Mesenchymal stem cell (in vitro differentiated cells and primary cell): ENCODE measurements at regions not wholly inside any gene's neighbourhood (a gene's known extent, or its start where the extent isn't known, plus 50 kb on each side); places are given as distances from the start of the nearest gene placed in this dataset.

Experiments
- DNase-seq: peaks from one replicate; pipeline ENCODE4 v3.0.0-alpha.2; 2013
- H2AFZ ChIP-seq: one replicate; pipeline ENCODE4 v1.6.1; 2013; ENCODE audit warnings: low read depth, mild to moderate bottlenecking, control low read depth, inconsistent platforms, low read length, moderate library complexity
- H2AK5ac ChIP-seq: 2 replicates; pipeline ENCODE4 v1.6.1; 2013; ENCODE audit warnings: low read length, moderate library complexity, mild to moderate bottlenecking, inconsistent platforms; ENCODE audit not compliant: severe bottlenecking
- H2BK120ac ChIP-seq: one replicate; pipeline ENCODE4 v1.6.1; 2013; ENCODE audit warnings: low read depth, mild to moderate bottlenecking, inconsistent platforms, low read length, moderate library complexity
- H2BK12ac ChIP-seq, 2 experiments: one replicate each; pipeline ENCODE4 v1.6.1; 2013; ENCODE audit warnings: inconsistent platforms in 2 of 2, low read length in 2 of 2, mild to moderate bottlenecking in 2 of 2, moderate library complexity in 2 of 2, control low read depth in 1 of 2
- H2BK15ac ChIP-seq: one replicate; pipeline ENCODE4 v1.6.1; 2013; ENCODE audit warnings: mild to moderate bottlenecking, low read depth, inconsistent platforms; ENCODE audit not compliant: poor library complexity, severe bottlenecking
- H2BK5ac ChIP-seq: 2 replicates; pipeline ENCODE4 v1.6.1; 2013; ENCODE audit warnings: low read depth, mild to moderate bottlenecking, low read length, control low read depth, inconsistent platforms; ENCODE audit not compliant: poor library complexity, severe bottlenecking
- H3K14ac ChIP-seq, 2 experiments: one replicate each; pipeline ENCODE4 v1.6.1; 2013; ENCODE audit warnings: inconsistent platforms in 2 of 2, low read length in 2 of 2, control low read depth in 1 of 2, mild to moderate bottlenecking in 1 of 2, moderate library complexity in 1 of 2
- H3K18ac ChIP-seq, 2 experiments: one replicate each; pipeline ENCODE4 v1.6.1; 2013; ENCODE audit warnings: inconsistent platforms in 2 of 2, low read length in 2 of 2, control low read depth in 1 of 2, low read depth in 1 of 2, mild to moderate bottlenecking in 1 of 2
- H3K23ac ChIP-seq, 2 experiments: one replicate each; pipeline ENCODE4 v1.6.1; 2013; ENCODE audit warnings: inconsistent platforms in 2 of 2, low read length in 2 of 2, mild to moderate bottlenecking in 2 of 2, moderate library complexity in 2 of 2, control low read depth in 1 of 2
- H3K27ac ChIP-seq: 2 replicates; pipeline ENCODE4 v1.5.1; 2013; ENCODE audit warnings: mild to moderate bottlenecking, moderate library complexity, low read length, control low read depth, inconsistent platforms; ENCODE audit not compliant: poor library complexity, severe bottlenecking
- H3K27me3 ChIP-seq, 2 experiments: 2 replicates each; pipeline versions ENCODE4 v1.6.1 to v1.7.0; 2013; ENCODE audit warnings: low read length in 2 of 2, mild to moderate bottlenecking in 2 of 2, moderate library complexity in 2 of 2, control low read depth in 1 of 2, inconsistent platforms in 1 of 2; ENCODE audit not compliant: control insufficient read depth in 1 of 2, insufficient read depth in 1 of 2
- H3K36me3 ChIP-seq, 2 experiments: 2 replicates each; pipeline versions ENCODE4 v1.6.1 to v1.7.0; 2013; ENCODE audit warnings: low read length in 2 of 2, control low read depth in 1 of 2, inconsistent platforms in 1 of 2, low read depth in 1 of 2, mild to moderate bottlenecking in 1 of 2; ENCODE audit not compliant: insufficient read depth in 2 of 2, control insufficient read depth in 1 of 2
- H3K4ac ChIP-seq, 2 experiments: one replicate each; pipeline ENCODE4 v1.6.1; 2013; ENCODE audit warnings: inconsistent platforms in 2 of 2, low read length in 2 of 2, mild to moderate bottlenecking in 2 of 2, moderate library complexity in 2 of 2, control low read depth in 1 of 2, low read depth in 1 of 2
- H3K4me1 ChIP-seq: 2 replicates; pipeline ENCODE4 v1.6.1; 2013; ENCODE audit warnings: low read depth, low read length, control low read depth; ENCODE audit not compliant: control insufficient read depth, insufficient read depth
- H3K4me2 ChIP-seq: 2 replicates; pipeline ENCODE4 v1.6.1; 2013; ENCODE audit warnings: low read length, mild to moderate bottlenecking, inconsistent platforms; ENCODE audit not compliant: poor library complexity, severe bottlenecking
- H3K4me3 ChIP-seq, 2 experiments: 2 replicates each; pipeline versions ENCODE4 v1.5.1 to v1.7.0; 2013; ENCODE audit warnings: low read length in 2 of 2, mild to moderate bottlenecking in 2 of 2, control low read depth in 1 of 2, low read depth in 1 of 2; ENCODE audit not compliant: insufficient read depth in 1 of 2
- H3K79me1 ChIP-seq: replicated peaks from 2 replicates; pipeline ENCODE4 v1.6.1; 2013; ENCODE audit warnings: mild to moderate bottlenecking, control low read depth, low read length, inconsistent platforms; ENCODE audit not compliant: poor library complexity, severe bottlenecking
- H3K9ac ChIP-seq: 2 replicates; pipeline ENCODE4 v1.7.0; 2013; ENCODE audit warnings: mild to moderate bottlenecking, low read length, moderate library complexity
- H3K9me3 ChIP-seq: 2 replicates; pipeline ENCODE4 v1.7.0; 2013; ENCODE audit warnings: mild to moderate bottlenecking, low read length; ENCODE audit not compliant: control insufficient read depth
- H4K8ac ChIP-seq: one replicate; pipeline ENCODE4 v1.6.1; 2013; ENCODE audit warnings: inconsistent platforms, mild to moderate bottlenecking, low read length, moderate library complexity
- H4K91ac ChIP-seq: one replicate; pipeline ENCODE4 v1.6.1; 2013; ENCODE audit warnings: mild to moderate bottlenecking, low read length, inconsistent platforms
- WGBS: methylation state at CpG from one replicate; pipeline ENCODE4 v1.1.7; 2013; ENCODE audit warnings: mixed read lengths; 5-methylcytosine and 5-hydroxymethylcytosine counted together

GRCh38 chr3:79885407-79885806 lies 117.6 kb upstream of the ROBO1 start:
- Histone ChIP-seq H3K36me3 (no peaks in the 10 kb centered on the region), H4K91ac (no peak overlapping the region), H4K8ac (no peak overlapping the region), H2AK5ac (no peak overlapping the region), H2BK5ac (no peak overlapping the region), H2BK12ac (no peak overlapping the region), H3K4me3 (no peak overlapping the region), H2BK15ac (no peak overlapping the region), H3K18ac (no peak overlapping the region), H2BK120ac (no peak overlapping the region), H3K79me1 (no peaks in the 10 kb centered on the region), H3K9ac (no peak overlapping the region), H3K23ac (no peak overlapping the region), H3K14ac (no peak overlapping the region), H3K27ac (no peak overlapping the region), H3K9me3 (no peaks in the 10 kb centered on the region), H3K4me1 (no peaks in the 10 kb centered on the region), H3K27me3 (no peaks in the 10 kb centered on the region), H3K4me2 (no peak overlapping the region), H3K4ac (no peak overlapping the region), H2AFZ (no peak overlapping the region)
- WGBS = 75% methylated on average over 3 of the region's 4 CpGs
- no peak for DNase-seq

- Histone ChIP-seq H3K27ac (no peak overlapping the region), H4K91ac (no peak overlapping the region), H3K4me3 (no peak overlapping the region), H2BK5ac (no peak overlapping the region), H2BK15ac (no peak overlapping the region), H4K8ac (no peak overlapping the region), H3K79me1 (no peaks in the 10 kb centered on the region), H2AK5ac (no peak overlapping the region), H3K27me3 (no peaks in the 10 kb centered on the region), H3K9me3 (no peaks in the 10 kb centered on the region), H3K4me1 (no peaks in the 10 kb centered on the region), H3K4ac (no peak overlapping the region), H3K9ac (no peak overlapping the region), H3K36me3 (no peaks in the 10 kb centered on the region), H3K4me2 (no peak overlapping the region), H2BK120ac (no peak overlapping the region), H2BK12ac (no peak overlapping the region), H3K23ac (no peak overlapping the region), H2AFZ (no peak overlapping the region), H3K14ac (no peak overlapping the region), H3K18ac (no peak overlapping the region)
- 68% methylated on average over 2 of the region's 3 CpGs for WGBS
- no peak for DNase-seq
Observed at GRCh38 chr3:79884354-79884753, 116.6 kb upstream of the ROBO1 start.

GRCh38 chr3:79881431-79881830 lies 113.6 kb upstream of the ROBO1 start:
- no peak overlapping the region for H2BK120ac ChIP-seq
- no peaks in the 10 kb centered on the region for H3K36me3 ChIP-seq
- H2BK12ac ChIP-seq = no peak overlapping the region
- no peak overlapping the region for H4K91ac ChIP-seq
- no peak overlapping the region for H2AFZ ChIP-seq
- no peak overlapping the region for H3K9ac ChIP-seq
- no peak for DNase-seq
- H3K4me2 ChIP-seq = no peak overlapping the region
- H3K4ac ChIP-seq = no peak overlapping the region
- no peaks in the 10 kb centered on the region for H3K79me1 ChIP-seq
- H3K18ac ChIP-seq = no peak overlapping the region
- no peak overlapping the region for H3K4me3 ChIP-seq
- H2BK15ac ChIP-seq = no peak overlapping the region
- H3K14ac ChIP-seq = no peak overlapping the region
- no peaks in the 10 kb centered on the region for H3K27me3 ChIP-seq
- WGBS = no CpG with 5 or more reads among the region's 1 CpG
- no peaks in the 10 kb centered on the region for H3K4me1 ChIP-seq
- no peak overlapping the region for H3K27ac ChIP-seq
- H3K23ac ChIP-seq = no peak overlapping the region
- no peak overlapping the region for H2AK5ac ChIP-seq
- H4K8ac ChIP-seq = no peak overlapping the region
- no peak overlapping the region for H2BK5ac ChIP-seq
- peaks cover 6% of the 10 kb centered on the region for H3K9me3 ChIP-seq

- Histone ChIP-seq H4K8ac (no peak overlapping the region), H3K36me3 (no peaks in the 10 kb centered on the region), H2BK15ac (no peak overlapping the region), H2BK12ac (no peak overlapping the region), H3K9ac (no peak overlapping the region), H3K4ac (no peak overlapping the region), H3K27ac (no peak overlapping the region), H2AFZ (no peak overlapping the region), H3K18ac (no peak overlapping the region), H3K27me3 (no peaks in the 10 kb centered on the region), H2BK120ac (no peak overlapping the region), H3K9me3 (peaks cover 6% of the 10 kb centered on the region), H3K14ac (no peak overlapping the region), H3K4me1 (no peaks in the 10 kb centered on the region), H3K23ac (no peak overlapping the region), H3K4me3 (no peak overlapping the region), H2BK5ac (no peak overlapping the region), H2AK5ac (no peak overlapping the region), H4K91ac (no peak overlapping the region), H3K79me1 (no peaks in the 10 kb centered on the region), H3K4me2 (no peak overlapping the region)
- 70% methylated on average over 4 of the region's 4 CpGs for WGBS
- no peak for DNase-seq
Observed at GRCh38 chr3:79878708-79879107, 110.9 kb upstream of the ROBO1 start.
